HEK293 (cell line): ENCODE measurements at regions not wholly inside any gene's neighbourhood (a gene's known extent, or its start where the extent isn't known, plus 50 kb on each side); places are given as distances from the start of the nearest gene placed in this dataset.

Experiments
- CTCF ChIP-seq: fragments of 450-650 bp; formaldehyde crosslinking; IDR thresholded peaks from 2 replicates; pipeline ENCODE4 v1.5.1; 2016; ENCODE audit warnings: missing biosample characterization, missing genetic modification characterization
- KLF9 ChIP-seq: fragments of 450-650 bp; formaldehyde crosslinking; IDR thresholded peaks from 2 replicates; pipeline ENCODE4 v1.5.1; 2016; ENCODE audit warnings: missing biosample characterization, missing genetic modification characterization, low read depth
- ZBTB11 ChIP-seq: fragments of 450-650 bp; formaldehyde crosslinking; conservative IDR thresholded peaks from 2 replicates; pipeline ENCODE4 v1.5.1; 2016; ENCODE audit warnings: low read depth, missing biosample characterization, missing genetic modification characterization
- ZNF311 ChIP-seq: fragments of 450-650 bp; formaldehyde crosslinking; IDR thresholded peaks from 2 replicates; pipeline ENCODE4 v1.5.1; 2017; ENCODE audit warnings: missing biosample characterization, missing genetic modification characterization, borderline replicate concordance
- ZNF639 ChIP-seq: fragments of 450-650 bp; formaldehyde crosslinking; IDR thresholded peaks from 2 replicates; pipeline ENCODE4 v1.5.1; 2016; ENCODE audit warnings: missing biosample characterization, missing genetic modification characterization

- TF ChIP-seq CTCF (tag by site-specific recombination) (no peak), ZNF311 (tag by site-specific recombination) (no peak), KLF9 (tag by site-specific recombination) (no peak), ZBTB11 (tag by site-specific recombination) (no peak), ZNF639 (tag by site-specific recombination) (no peak)
Measured at GRCh38 chr1:193494368-193494767, 308.0 kb upstream of the B3GALT2 start.
